ENCODE measurements at regions not wholly inside any gene's neighbourhood (a gene's known extent, or its start where the extent isn't known, plus 50 kb on each side); places are given as distances from the start of the nearest gene placed in this dataset.

DNA sequence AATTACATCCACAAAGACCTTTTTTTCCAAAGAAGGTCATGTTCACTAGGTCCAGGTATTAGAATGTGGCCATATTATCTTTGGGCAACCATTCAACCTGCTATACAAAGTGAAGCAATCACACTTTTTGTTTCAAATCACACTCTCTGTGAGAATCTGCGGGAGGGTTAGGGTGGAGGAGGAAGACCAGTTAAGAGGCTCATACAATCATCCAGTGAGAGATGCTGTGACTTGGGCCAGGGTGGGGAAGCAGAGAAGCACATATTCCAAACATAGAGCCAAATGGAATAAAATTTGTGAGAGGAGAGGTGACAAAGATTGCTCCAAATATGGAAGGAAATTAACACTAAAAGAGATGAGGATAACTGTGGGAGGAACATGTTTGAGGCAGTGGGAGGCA, 351.6 kb downstream of the CYRIA start:
- no peak for DNase-seq

DNA sequence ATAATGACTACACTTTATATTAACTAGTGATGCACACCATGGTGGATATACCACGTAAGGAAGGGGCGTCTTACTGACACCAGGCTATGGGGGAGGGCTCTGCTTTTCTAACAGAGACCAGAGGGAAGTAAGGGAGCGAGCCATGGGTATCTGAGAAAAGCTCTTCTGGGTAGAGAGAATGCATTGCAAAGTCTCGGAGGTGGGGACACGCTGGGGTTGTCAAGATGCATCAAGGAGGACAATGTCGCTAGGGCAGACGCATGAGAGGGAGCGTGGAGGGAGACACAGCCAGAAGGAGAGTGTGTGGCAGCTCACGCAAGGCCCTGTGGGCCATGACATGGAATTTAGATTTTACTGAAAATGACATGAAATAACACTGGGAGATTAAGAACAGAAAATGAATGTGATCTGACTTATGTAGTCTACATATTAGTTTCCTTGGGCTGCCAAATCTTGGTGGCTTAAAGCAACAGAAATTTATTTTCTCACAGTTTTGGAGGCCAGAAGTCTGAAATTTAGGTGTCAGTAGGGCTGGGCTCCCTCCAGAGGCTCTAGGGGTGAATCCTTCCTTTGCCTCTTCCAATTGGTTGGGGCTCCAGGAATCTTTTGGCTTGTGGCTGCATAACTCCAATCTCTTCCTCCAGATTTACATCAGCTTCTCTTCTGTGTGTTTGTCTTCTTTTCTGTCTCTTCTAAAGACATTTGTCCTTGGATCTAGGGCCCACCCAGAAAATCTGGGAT, 352.2 kb downstream of the CYRIA start:
- no peak for DNase-seq

DNA sequence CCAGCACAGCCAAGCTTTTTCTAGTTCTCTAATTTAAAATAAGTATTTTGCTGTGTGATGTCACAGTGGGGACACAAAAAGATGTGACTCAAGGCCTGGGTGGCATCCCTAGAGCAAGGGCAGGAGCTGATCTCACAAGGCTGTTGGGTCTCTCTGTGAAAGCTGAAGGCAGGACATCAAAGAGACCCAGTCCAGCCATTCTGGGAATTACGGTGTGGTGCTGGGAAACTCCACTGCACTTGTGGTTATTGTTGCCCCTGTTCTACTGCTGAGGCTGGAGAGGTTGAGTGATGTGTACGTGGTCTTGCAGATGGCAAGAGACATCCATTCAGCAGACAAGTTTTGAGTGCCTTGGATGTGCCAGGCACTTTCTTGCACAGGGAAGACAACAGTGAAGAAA, 352.9 kb downstream of the CYRIA start:
- no peak for DNase-seq

DNA sequence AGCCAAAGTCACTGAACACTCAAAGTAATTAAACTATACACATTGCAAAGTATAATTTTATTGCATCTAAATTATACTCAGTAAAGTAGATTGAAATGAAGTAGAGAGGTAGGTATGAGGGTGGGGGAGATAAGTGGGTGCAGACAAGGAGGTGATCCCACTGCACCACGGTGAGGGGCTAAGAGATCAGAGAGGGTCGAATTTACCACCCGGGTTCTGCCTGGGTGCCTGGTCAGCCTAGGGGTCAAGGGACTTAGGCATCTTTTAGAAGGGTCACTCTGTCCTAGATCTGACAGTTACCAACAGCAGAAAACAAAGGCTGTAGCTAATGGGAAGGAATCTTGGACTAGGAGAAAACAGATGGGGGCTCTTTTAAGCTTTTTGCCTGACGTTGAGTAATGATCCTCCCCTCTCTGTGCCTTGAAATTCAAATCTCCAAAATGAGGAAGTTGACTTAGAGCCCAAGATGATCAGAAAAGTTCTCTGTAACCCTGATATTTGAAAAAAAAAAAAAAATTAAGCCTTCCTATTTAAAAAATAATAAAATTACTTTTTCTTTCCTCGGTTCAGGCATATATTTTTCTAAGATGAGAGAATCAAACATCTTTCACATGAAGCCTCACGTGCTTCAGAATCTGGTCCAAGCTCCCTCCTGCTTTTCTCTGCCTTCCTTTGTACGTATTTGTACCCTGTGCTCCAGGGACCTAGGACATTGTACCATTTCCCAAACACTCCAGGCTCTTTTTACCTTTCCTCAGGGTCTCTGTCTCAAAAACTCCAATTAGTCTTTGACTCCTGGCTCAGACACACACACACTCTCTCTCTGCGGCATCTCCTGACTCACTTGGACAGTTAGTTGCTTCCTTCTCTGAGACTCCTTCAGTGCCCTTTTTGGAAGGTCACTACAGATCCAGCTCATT, 353.9 kb downstream of the CYRIA start:
- DNase-seq = no peak

GRCh38 chr2:16308816-16309215, 356.8 kb downstream of the CYRIA start:
- no peak for DNase-seq

DNA sequence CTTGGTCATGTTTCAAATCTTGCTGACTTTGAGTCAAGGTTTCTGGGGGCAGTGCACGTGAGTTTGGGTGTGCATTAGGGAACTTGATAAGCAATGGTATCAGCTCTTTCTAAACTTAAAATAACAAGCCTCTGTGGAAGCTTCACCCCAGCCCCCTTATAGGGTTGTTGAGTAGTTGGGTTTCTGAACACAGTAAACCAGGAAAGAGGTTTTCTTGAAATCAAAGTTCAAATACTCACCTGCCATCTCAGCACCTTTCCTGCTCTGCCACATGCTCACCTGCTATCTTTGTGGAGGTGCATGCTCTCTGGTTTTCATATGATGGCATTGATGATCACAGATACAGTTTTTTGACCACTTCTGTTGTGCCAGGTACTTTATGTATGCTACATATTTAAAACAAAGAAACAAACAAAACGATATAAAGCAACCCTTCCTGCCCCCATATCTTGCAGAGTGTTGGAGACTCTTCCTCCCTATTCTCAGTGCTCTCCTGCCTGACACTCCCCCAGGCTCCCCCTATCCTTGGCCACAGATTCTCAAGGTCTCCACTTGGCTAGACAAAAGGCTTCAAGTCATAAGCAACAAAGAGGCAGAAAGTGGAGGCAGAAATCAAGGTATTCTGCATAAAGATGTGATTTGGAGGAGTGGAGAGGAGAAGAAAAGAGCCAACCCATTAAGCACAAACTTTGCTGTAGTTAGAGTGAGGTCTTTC, 360.6 kb downstream of the CYRIA start:
- no peak for DNase-seq

DNA sequence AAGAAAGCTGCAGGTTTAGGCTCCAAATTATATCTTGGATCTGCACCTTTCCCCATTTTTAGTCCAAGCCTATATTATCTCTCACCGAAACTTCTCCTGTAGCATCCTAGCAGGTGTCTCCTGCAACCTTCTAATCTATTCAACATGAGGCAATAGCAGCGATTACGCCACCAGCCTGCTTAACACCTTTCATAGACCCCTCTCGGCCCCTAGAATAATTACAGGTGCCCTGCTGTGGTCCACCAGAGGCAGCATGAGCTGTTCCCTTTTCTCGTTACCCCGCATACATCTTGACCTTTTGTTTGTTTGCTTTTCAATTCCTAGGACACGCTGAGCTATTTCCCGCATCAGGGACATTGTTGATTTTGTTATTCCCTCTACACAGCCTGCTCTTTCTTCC, 361.9 kb downstream of the CYRIA start:
- no peak for DNase-seq

DNA sequence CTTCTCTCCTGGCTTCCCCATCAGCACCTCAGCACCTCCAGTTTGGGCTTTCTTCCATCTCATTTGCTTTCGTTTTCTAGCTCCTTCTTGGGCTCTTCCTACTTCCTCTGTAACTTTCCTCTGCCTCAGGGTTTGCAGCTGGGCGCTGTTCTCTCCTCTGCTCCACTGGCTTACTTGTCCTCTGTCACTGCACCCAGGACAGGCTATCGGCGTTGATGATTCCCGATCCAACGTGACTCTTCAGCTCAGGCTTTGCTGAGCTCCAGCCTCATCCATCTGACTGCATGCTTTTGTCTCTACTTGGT, 362.4 kb downstream of the CYRIA start:
- DNase-seq = no peak

DNA sequence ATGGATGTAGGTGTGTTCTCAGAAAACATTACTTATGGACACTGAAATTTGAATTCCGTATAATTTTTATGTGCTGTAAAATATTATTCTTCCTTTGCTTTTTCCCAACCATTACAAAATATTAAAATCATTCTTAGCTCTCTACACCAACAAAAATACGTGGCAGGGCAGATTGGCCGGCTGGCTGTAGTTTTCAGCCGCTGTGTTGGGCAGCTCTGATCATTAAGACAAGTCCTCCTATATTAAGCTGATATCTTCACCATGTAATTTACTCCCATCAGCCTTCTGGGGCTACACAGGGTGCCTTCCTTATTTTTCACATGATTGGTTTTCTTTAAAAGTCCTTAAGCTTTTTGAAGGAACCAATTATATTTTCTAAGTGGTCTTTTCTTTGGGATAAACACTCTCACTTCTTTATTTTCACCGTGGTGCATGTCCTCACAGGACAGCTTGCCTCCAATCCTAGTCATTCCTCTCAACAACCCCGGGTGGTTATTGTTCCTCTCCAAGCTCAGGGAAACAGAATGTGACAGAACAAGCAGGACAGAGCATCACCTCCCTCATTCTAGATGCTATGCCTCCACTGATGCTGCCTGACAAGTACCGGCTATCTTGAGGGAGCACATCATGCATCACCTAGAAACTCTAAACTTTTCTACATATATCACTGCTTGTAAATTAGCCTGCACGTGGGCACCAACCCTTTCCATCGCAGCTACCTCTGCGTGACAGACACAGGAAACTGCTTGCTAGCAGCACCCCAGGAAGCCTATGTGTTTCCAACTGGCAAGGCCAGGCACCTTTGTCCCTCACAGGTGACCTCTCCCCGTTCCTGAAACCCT, 362.3 kb downstream of the MYCN start:
- no peak for DNase-seq

DNA sequence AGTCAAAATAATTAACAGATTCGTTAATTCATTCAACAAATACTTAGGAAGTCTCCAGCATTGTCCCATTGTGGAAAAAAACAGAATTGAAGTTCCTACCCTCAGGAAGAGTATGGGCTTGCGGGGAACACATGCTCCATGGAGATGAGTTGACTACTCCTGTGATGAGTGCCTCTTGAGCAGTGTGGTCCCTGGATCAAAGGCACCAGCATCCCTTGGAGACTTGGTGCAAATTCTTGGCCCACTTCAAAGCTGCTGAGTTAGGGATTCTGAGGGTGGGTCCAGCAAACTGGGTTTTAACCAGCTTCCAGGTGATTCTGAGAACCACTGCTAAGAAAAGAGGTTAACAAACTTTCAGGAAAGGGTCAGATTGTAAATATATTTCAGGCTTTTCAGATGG, 361.6 kb downstream of the MYCN start:
- no peak for DNase-seq

DNA sequence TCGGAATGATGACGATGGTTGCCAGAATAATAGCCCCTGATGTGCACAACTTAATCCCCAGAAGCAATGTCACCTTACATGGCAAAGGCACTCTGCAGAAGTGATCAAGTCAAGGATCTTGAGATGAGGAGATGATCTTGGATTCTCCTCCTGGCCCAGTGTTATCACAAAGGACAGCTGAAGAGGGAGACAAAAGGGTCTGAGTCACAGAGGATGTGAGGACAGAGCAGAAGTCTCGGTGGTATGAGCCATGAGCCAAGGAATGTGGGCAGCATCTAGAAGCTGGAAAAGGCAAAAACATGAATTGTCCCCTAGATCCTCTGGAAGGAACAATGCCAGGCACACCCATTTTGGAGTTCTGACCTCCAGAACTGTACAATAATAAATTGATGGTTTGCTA, 358.5 kb downstream of the MYCN start:
- no peak for DNase-seq

DNA sequence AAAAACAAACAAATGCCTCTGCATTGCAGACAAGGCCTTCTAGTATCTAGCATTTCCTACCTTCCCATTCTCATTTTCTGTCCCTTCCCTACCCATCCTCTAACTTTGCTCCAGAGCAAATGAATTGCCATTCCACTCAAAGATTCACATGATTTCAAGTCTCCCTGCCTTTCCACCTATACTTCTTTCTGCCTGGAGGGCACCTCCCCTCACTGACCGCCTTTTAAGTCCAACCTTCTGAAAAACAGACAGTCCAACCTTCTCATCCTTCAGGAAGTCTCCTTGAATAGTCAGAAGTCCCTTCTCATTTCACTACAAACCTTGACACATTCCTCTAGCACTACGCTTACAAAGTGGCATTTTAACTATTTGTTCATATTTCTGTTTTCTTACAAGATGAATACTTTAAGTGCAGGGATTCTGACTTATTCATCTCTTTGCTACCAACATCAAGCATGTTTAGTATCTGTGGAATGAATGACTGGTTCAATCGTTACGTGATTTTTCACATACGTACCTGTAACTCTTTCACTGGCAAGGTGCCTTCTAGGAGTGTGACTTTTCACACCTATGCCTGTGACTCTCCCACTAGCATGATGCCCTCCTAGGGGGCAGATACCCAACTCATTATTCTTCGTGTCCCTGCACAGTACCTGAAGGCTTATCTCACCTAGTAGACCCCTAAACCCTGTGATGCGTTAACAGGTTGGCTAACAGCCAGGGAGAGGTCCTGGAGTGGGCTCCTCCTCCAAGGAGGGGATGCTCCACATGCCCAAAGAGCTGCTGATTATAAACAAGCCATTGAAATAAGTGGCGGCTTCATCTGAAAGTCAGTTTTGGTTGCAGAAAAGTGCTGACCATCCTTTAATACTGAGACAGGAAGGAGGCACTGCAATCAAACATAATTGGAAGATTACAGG, 356.2 kb downstream of the MYCN start:
- DNase-seq = no peak

DNA sequence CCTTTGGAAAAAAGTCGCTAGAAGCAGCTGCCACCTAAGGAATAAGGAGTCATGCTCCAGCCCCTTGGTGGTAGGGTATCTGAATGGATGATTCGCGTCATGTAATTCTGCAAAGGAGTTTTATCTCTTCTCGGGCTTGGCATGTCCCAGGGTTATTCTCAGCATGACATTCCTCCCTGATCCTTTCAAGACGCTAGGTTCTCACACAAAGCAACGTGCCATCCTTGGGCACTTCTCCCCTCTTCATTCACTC, 355.6 kb downstream of the MYCN start:
- no peak for DNase-seq

DNA sequence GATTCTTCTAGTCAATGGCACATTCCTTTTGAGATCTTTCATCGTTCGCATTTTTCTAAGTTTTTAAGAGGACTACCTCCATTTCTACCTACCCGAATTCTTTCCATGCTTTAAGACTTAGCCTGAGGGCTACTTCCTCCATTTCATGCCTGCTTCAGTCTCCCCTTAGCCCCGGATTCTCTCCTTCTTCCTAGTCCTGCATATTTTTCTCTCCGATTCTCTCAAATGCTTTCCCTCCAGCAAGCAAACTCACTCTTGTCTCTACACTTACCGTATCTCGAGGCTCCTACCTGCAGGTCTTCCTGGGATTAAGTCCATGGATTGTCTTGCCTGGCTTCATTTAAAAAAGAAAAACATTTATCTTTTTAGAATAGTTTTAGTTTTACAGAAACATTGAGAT, 354.4 kb downstream of the MYCN start:
- no peak for DNase-seq

DNA sequence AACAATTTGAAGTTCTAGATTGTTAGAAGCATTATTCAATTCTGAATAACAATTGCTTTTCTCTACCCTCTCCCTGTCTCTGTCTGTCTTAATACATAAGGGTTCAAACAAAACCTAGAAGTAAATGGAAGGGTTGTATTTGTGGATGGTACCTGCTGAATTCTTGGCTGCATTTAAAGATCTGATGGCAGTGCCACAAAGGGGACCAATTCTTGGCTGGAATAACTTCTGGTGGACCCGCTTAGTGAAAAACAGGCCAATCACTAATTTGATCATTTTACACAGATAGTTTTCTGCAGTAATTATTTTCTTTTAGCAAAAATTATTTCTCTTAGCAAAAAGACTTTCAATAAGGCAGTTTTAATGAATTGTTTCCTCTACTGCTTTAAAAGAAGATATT, 353.5 kb downstream of the MYCN start:
- no peak for DNase-seq

- no peak for DNase-seq
Measured at GRCh38 chr2:16293398-16293797, 353.0 kb downstream of the MYCN start.

- DNase-seq = no peak
Measured at GRCh38 chr2:16291731-16292550, 351.6 kb downstream of the MYCN start.

- no peak for DNase-seq
Measured at GRCh38 chr2:16291226-16291625, 350.9 kb downstream of the MYCN start.

- no peak for DNase-seq
Measured at GRCh38 chr2:16290311-16291020, 350.1 kb downstream of the MYCN start.

GRCh38 chr2:16288371-16289112, 348.2 kb downstream of the MYCN start:
- DNase-seq = no peak
